GM23338 (cell line): ENCODE measurements at regions not wholly inside any gene's neighbourhood (a gene's known extent, or its start where the extent isn't known, plus 50 kb on each side); places are given as distances from the start of the nearest gene placed in this dataset.

Source experiments
- EZH2 ChIP-seq: fragments of 200-600 bp; sonication (generic); IDR thresholded peaks from one replicate; pipeline ENCODE4 v1.8.0; 2017; ENCODE audit warnings: antibody characterized with exemption, mild to moderate bottlenecking, low read depth; ENCODE audit not compliant: unreplicated experiment
- EZH2phosphoT487 ChIP-seq: fragments of 200-600 bp; sonication (generic); IDR thresholded peaks from one replicate; pipeline ENCODE4 v1.8.1; 2018; ENCODE audit warnings: antibody characterized with exemption; ENCODE audit not compliant: unreplicated experiment
- JUNB ChIP-seq: IDR thresholded peaks from one replicate; pipeline ENCODE4 v1.6.1; 2016; ENCODE audit warnings: antibody characterized with exemption; ENCODE audit not compliant: unreplicated experiment
- STAT1 ChIP-seq: IDR thresholded peaks from one replicate; pipeline ENCODE4 v1.6.1; 2016; ENCODE audit warnings: antibody characterized with exemption; ENCODE audit not compliant: unreplicated experiment
- ZNF114 ChIP-seq: fragments of 250-450 bp; sonication (Bioruptor Pico); IDR thresholded peaks from 2 replicates; pipeline ENCODE4 v1.5.0; 2020; ENCODE audit warnings: mild to moderate bottlenecking, moderate library complexity
- ZNF462 ChIP-seq: fragments of 250-450 bp; sonication (Bioruptor Pico); IDR thresholded peaks from 2 replicates; pipeline ENCODE4 v1.5.0; 2020; ENCODE audit warnings: mild to moderate bottlenecking, moderate library complexity
- TF ChIP-seq, protein P1 (sequence below): IDR thresholded peaks from one replicate; pipeline ENCODE4 v1.6.1; 2018; ENCODE audit warnings: antibody characterized with exemption; ENCODE audit not compliant: unreplicated experiment
- TF ChIP-seq, protein P2 (sequence below), 2 experiments: fragments of 200-600 bp in 1 of 2; sonication (generic) in 1 of 2; conservative IDR thresholded peaks; 2 replicates each; pipeline versions ENCODE4 v1.5.1 to v1.6.1; 2016 to 2017; ENCODE audit warnings: antibody characterized with exemption in 2 of 2, low read depth in 2 of 2, mild to moderate bottlenecking in 2 of 2, moderate library complexity in 1 of 2
- TF ChIP-seq, protein P3 (sequence below): IDR thresholded peaks from 2 replicates; pipeline ENCODE4 v1.6.1; 2016; ENCODE audit warnings: antibody characterized with exemption

DNA sequence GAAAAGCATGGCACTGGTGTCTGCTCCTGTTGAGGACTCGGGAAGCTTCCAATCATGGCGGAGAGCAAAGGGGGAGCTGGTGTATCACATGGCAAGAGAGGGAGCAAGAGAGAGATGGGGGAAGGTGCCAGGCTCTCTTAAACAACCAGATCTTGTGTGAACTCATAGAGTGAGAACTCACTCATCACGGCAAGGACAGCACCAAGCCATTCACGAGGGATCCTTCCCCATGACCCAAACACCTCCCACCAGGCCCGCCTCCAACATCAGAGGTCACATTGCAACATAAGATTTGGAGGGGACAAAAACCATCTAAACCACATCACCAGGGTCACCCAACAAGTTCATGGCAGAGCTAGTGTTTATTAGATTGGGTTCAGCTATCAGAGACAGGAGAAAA lies 218.7 kb upstream of the BCOR start (continued):
- no peak for TF ChIP-seq ZNF462 (CRISPR knock-in tag)
- no peak for TF ChIP-seq JUNB
- TF ChIP-seq ZNF114 (CRISPR knock-in tag): no peak
- no peak for TF ChIP-seq STAT1
- TF ChIP-seq, protein P1, sequence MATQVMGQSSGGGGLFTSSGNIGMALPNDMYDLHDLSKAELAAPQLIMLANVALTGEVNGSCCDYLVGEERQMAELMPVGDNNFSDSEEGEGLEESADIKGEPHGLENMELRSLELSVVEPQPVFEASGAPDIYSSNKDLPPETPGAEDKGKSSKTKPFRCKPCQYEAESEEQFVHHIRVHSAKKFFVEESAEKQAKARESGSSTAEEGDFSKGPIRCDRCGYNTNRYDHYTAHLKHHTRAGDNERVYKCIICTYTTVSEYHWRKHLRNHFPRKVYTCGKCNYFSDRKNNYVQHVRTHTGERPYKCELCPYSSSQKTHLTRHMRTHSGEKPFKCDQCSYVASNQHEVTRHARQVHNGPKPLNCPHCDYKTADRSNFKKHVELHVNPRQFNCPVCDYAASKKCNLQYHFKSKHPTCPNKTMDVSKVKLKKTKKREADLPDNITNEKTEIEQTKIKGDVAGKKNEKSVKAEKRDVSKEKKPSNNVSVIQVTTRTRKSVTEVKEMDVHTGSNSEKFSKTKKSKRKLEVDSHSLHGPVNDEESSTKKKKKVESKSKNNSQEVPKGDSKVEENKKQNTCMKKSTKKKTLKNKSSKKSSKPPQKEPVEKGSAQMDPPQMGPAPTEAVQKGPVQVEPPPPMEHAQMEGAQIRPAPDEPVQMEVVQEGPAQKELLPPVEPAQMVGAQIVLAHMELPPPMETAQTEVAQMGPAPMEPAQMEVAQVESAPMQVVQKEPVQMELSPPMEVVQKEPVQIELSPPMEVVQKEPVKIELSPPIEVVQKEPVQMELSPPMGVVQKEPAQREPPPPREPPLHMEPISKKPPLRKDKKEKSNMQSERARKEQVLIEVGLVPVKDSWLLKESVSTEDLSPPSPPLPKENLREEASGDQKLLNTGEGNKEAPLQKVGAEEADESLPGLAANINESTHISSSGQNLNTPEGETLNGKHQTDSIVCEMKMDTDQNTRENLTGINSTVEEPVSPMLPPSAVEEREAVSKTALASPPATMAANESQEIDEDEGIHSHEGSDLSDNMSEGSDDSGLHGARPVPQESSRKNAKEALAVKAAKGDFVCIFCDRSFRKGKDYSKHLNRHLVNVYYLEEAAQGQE: no peak
- TF ChIP-seq, protein P2, sequence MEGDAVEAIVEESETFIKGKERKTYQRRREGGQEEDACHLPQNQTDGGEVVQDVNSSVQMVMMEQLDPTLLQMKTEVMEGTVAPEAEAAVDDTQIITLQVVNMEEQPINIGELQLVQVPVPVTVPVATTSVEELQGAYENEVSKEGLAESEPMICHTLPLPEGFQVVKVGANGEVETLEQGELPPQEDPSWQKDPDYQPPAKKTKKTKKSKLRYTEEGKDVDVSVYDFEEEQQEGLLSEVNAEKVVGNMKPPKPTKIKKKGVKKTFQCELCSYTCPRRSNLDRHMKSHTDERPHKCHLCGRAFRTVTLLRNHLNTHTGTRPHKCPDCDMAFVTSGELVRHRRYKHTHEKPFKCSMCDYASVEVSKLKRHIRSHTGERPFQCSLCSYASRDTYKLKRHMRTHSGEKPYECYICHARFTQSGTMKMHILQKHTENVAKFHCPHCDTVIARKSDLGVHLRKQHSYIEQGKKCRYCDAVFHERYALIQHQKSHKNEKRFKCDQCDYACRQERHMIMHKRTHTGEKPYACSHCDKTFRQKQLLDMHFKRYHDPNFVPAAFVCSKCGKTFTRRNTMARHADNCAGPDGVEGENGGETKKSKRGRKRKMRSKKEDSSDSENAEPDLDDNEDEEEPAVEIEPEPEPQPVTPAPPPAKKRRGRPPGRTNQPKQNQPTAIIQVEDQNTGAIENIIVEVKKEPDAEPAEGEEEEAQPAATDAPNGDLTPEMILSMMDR (conservative IDR thresholded peaks at IDR 0.05; ENCODE audit: low read depth in 2 of 2): no peak
- no peak for TF ChIP-seq EZH2
- no peak for TF ChIP-seq EZH2phosphoT487
- TF ChIP-seq, protein P3, sequence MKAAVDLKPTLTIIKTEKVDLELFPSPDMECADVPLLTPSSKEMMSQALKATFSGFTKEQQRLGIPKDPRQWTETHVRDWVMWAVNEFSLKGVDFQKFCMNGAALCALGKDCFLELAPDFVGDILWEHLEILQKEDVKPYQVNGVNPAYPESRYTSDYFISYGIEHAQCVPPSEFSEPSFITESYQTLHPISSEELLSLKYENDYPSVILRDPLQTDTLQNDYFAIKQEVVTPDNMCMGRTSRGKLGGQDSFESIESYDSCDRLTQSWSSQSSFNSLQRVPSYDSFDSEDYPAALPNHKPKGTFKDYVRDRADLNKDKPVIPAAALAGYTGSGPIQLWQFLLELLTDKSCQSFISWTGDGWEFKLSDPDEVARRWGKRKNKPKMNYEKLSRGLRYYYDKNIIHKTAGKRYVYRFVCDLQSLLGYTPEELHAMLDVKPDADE: no peak
